SJSA1 (cell line): ENCODE measurements at regions not wholly inside any gene's neighbourhood (a gene's known extent, or its start where the extent isn't known, plus 50 kb on each side); places are given as distances from the start of the nearest gene placed in this dataset.
"Not testable (repeated sequence)": the region's sequence is repeated elsewhere in the genome, so short reads cannot be mapped to it uniquely, and the experiment has no call there.

ENCODE experiments used
- DNase-seq, 2 experiments: peaks; one replicate each; pipeline ENCODE4 v3.0.0-alpha.2; 2015 to 2020; ENCODE audit warnings: low spot score in 2 of 2, low read depth in 1 of 2
- H3K27ac ChIP-seq: fragments of 250-450 bp; sonication (Bioruptor Pico); 2 replicates; pipeline ENCODE4 v1.5.1; 2020; ENCODE audit warnings: mild to moderate bottlenecking, moderate library complexity
- H3K27me3 ChIP-seq: fragments of 250-450 bp; sonication (Bioruptor Pico); replicated peaks from 2 replicates; pipeline ENCODE4 v1.5.1; 2020; ENCODE audit warnings: mild to moderate bottlenecking, moderate library complexity
- H3K36me3 ChIP-seq: fragments of 250-450 bp; sonication (Bioruptor Pico); 2 replicates; pipeline ENCODE4 v1.5.1; 2020; ENCODE audit warnings: mild to moderate bottlenecking
- H3K4me1 ChIP-seq: fragments of 250-450 bp; sonication (Bioruptor Pico); replicated peaks from 2 replicates; pipeline ENCODE4 v1.6.1; 2021; ENCODE audit warnings: mild to moderate bottlenecking
- H3K4me3 ChIP-seq: fragments of 250-450 bp; sonication (Bioruptor Pico); 2 replicates; pipeline ENCODE4 v1.5.1; 2020; ENCODE audit warnings: mild to moderate bottlenecking
- H3K9me3 ChIP-seq: fragments of 250-450 bp; sonication (Bioruptor Pico); replicated peaks from 2 replicates; pipeline ENCODE4 v1.5.1; 2020; ENCODE audit warnings: mild to moderate bottlenecking

GRCh38 chr9:135305546-135306180 is 173.9 kb upstream of the PPP1R26 start:
- DNase-seq = peak in 1 of 2 experiments; percentile 23
- Histone ChIP-seq H3K27me3 (no peaks in the 10 kb centered on the region), H3K4me3 (no peak overlapping the region), H3K36me3 (no peaks in the 10 kb centered on the region), H3K4me1 (no peaks in the 10 kb centered on the region), H3K9me3 (no peaks in the 10 kb centered on the region), H3K27ac (no peak overlapping the region)

GRCh38 chr9:135306699-135307098 is 172.9 kb upstream of the PPP1R26 start:
- no peak overlapping the region for H3K27ac ChIP-seq
- H3K9me3 ChIP-seq = no peaks in the 10 kb centered on the region
- no peaks in the 10 kb centered on the region for H3K4me1 ChIP-seq
- H3K36me3 ChIP-seq = no peaks in the 10 kb centered on the region
- peak in 1 of 2 experiments; percentile 16 for DNase-seq
- no peaks in the 10 kb centered on the region for H3K27me3 ChIP-seq
- no peak overlapping the region for H3K4me3 ChIP-seq

DNA sequence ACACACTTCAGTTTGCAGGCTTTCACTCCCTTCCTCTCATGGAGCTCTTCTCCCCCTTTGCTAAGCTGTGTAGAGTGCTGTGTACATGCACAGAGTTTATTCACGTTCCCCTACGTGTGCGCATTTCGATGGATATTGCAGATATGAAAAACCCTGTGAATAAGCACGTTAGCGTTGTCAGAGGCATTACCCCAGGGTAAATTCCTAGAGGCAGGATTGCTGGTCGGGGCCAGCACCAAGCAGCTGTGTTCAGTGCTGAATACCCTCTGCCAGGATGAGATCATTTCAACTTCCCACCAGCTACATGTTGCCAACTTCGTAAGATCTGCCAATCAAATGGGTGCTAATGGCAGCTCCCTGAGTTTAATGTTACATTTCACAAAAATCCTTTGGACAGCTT is 172.3 kb upstream of the PPP1R26 start:
- Histone ChIP-seq H3K4me3 (no peak overlapping the region), H3K27me3 (no peaks in the 10 kb centered on the region), H3K36me3 (no peaks in the 10 kb centered on the region), H3K9me3 (no peaks in the 10 kb centered on the region), H3K27ac (no peak overlapping the region), H3K4me1 (no peaks in the 10 kb centered on the region)
- DNase-seq = no peak

DNA sequence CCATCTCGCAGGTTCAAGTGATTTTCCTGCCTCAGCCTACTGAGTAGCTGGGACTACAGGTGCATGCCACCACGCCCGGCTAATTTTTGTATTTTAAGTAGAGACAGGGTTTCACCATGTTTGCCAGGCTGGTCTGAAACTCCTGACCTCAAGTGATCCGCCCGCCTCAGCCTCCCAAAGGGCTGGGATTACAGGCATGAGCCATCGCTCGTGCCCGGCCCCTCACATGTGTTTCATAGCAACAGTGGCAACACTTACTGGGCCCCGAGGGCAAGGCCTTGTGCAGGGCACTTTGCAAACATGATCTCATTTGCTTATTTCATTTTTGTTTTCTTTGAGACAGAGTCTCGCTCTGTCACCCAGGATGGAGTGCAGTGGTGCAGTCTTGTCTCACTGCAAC is 171.7 kb upstream of the PPP1R26 start:
- not testable (repeated sequence) for H3K36me3 ChIP-seq, H3K4me3 ChIP-seq, H3K27ac ChIP-seq, H3K27me3 ChIP-seq, H3K9me3 ChIP-seq, H3K4me1 ChIP-seq
- DNase-seq = peak in 1 of 2 experiments; percentile 26

GRCh38 chr9:135308821-135309762 is 170.5 kb upstream of the PPP1R26 start:
- H3K4me1 ChIP-seq = no peaks in the 10 kb centered on the region
- H3K4me3 ChIP-seq = no peak overlapping the region
- no peaks in the 10 kb centered on the region for H3K27me3 ChIP-seq
- peak in 1 of 2 experiments; percentile 34 for DNase-seq
- H3K9me3 ChIP-seq = no peaks in the 10 kb centered on the region
- H3K27ac ChIP-seq = no peak overlapping the region
- no peaks in the 10 kb centered on the region for H3K36me3 ChIP-seq

GRCh38 chr9:135309763-135310125 is 169.8 kb upstream of the PPP1R26 start:
- no peaks in the 10 kb centered on the region for H3K36me3 ChIP-seq

DNA sequence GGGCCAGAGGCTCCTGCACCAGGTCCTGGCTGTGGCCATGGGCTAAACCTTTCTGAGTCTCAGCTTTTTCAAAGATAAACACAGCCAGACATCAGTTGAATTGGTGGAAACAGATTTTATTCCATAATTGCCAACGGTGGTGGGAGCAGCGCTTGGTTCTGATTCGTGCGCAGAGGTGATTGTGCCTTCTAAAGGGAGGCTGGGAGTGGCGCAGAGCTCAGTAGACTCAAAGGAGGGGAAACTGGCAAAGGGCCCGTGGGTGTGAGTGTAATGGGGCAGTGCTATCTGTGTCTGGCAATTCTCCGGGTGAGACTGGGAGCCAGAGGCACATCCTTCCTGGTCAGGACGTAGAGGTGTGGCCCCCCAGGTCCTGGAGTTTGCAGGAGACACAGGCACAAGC is 169.4 kb upstream of the PPP1R26 start:
- Histone ChIP-seq H3K4me3 (no peak overlapping the region), H3K36me3 (no peaks in the 10 kb centered on the region), H3K27me3 (no peaks in the 10 kb centered on the region), H3K27ac (no peak overlapping the region), H3K9me3 (no peaks in the 10 kb centered on the region), H3K4me1 (no peaks in the 10 kb centered on the region)
- peak in 1 of 2 experiments; percentile 18 for DNase-seq

More at GRCh38 chr9:135309763-135310125, 169.8 kb upstream of the PPP1R26 start:
- Histone ChIP-seq H3K27me3 (no peaks in the 10 kb centered on the region), H3K4me1 (no peaks in the 10 kb centered on the region), H3K9me3 (no peaks in the 10 kb centered on the region), H3K4me3 (no peak overlapping the region), H3K27ac (no peak overlapping the region)
- DNase-seq = peak in 1 of 2 experiments; percentile 32

DNA sequence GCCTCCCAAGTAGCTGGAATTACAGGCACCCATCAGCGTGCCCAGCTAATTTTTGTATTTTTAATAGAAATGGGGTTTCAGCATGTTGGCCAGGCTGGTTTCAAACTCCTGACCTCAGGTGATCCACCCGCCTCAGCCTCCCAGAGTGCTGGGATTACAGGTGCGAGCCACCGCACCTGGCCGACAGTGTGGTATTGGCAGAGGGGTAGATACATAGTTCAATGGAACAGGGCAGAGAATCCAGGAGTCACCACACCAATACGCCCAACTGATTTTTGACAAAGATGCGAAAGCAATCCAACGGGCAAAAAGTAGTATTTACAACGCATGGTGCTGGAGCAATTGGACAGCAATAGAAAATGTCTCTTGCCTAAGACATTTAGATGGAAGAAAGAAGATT is 164.0 kb upstream of the PPP1R26 start:
- H3K36me3 ChIP-seq = no peaks in the 10 kb centered on the region
- no peaks in the 10 kb centered on the region for H3K4me1 ChIP-seq
- DNase-seq = no peak
- H3K27ac ChIP-seq = no peak overlapping the region
- H3K4me3 ChIP-seq = no peak overlapping the region
- H3K9me3 ChIP-seq = no peaks in the 10 kb centered on the region
- H3K27me3 ChIP-seq = peaks cover 6% of the 10 kb centered on the region; the same call in 1 of the 2 replicates

GRCh38 chr9:135320331-135320730 is 159.3 kb upstream of the PPP1R26 start:
- Histone ChIP-seq H3K27ac (no peak overlapping the region), H3K4me3 (no peak overlapping the region), H3K27me3 (peaks cover 6% of the 10 kb centered on the region; the same call in 1 of the 2 replicates), H3K36me3 (no peaks in the 10 kb centered on the region), H3K9me3 (no peaks in the 10 kb centered on the region), H3K4me1 (no peaks in the 10 kb centered on the region)
- no peak for DNase-seq

GRCh38 chr9:135320943-135321342 is 158.6 kb upstream of the PPP1R26 start:
- Histone ChIP-seq H3K9me3 (no peaks in the 10 kb centered on the region), H3K27me3 (peaks cover 6% of the 10 kb centered on the region; the same call in 1 of the 2 replicates), H3K36me3 (no peaks in the 10 kb centered on the region), H3K4me1 (no peaks in the 10 kb centered on the region), H3K27ac (no peak overlapping the region), H3K4me3 (no peak overlapping the region)
- peak in 1 of 2 experiments; percentile 31 for DNase-seq

DNA sequence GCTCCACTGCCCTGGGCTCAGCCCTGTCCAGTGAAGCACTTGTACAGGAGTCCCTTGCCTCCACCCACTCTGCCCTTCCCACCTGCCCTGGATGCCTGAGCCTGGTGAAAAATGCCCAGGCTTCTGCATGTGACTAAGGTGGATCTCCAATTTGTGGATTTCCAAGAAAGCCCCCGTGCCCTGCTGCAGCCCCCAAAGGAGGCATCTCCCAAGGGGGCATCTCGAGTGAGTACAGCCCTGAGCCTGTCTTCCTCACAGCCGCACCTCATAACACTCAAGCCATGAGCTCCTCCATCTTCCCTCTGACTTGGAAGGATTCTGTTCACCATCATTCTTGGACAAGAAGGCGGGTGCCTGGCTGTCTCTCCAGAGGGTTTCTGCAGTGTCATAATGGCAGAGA is 158.0 kb upstream of the PPP1R26 start:
- no peaks in the 10 kb centered on the region for H3K36me3 ChIP-seq
- H3K4me1 ChIP-seq = no peaks in the 10 kb centered on the region
- peaks cover 6% of the 10 kb centered on the region; the same call in 1 of the 2 replicates for H3K27me3 ChIP-seq
- DNase-seq = peak in 1 of 2 experiments; percentile 25
- H3K27ac ChIP-seq = no peak overlapping the region
- no peak overlapping the region for H3K4me3 ChIP-seq
- H3K9me3 ChIP-seq = no peaks in the 10 kb centered on the region

GRCh38 chr9:135324329-135324728 is 155.3 kb upstream of the PPP1R26 start:
- Histone ChIP-seq H3K36me3 (no peaks in the 10 kb centered on the region), H3K4me1 (no peaks in the 10 kb centered on the region), H3K27me3 (peaks cover under 1% of the 10 kb centered on the region; the same call in 1 of the 2 replicates), H3K9me3 (no peaks in the 10 kb centered on the region), H3K27ac (no peak overlapping the region), H3K4me3 (no peak overlapping the region)
- peak in 1 of 2 experiments; percentile 16 for DNase-seq

GRCh38 chr9:135326141-135326540 is 153.4 kb upstream of the PPP1R26 start:
- no peaks in the 10 kb centered on the region for H3K36me3 ChIP-seq
- no peak overlapping the region for H3K27ac ChIP-seq
- no peaks in the 10 kb centered on the region for H3K4me1 ChIP-seq
- no peaks in the 10 kb centered on the region; the same call in 1 of the 2 replicates for H3K27me3 ChIP-seq
- H3K9me3 ChIP-seq = no peaks in the 10 kb centered on the region
- H3K4me3 ChIP-seq = no peak overlapping the region
- DNase-seq = peak in 1 of 2 experiments; percentile 28

- Histone ChIP-seq H3K27me3 (no peaks in the 10 kb centered on the region; the same call in 1 of the 2 replicates), H3K36me3 (no peaks in the 10 kb centered on the region), H3K9me3 (no peaks in the 10 kb centered on the region), H3K27ac (no peak overlapping the region), H3K4me3 (no peak overlapping the region), H3K4me1 (no peaks in the 10 kb centered on the region)
- DNase-seq = peak in 1 of 2 experiments; percentile 23
These were observed 152.9 kb upstream of the PPP1R26 start for GRCh38 chr9:135326633-135327152.
